H9 (cell line): ENCODE measurements at regions not wholly inside any gene's neighbourhood (a gene's known extent, or its start where the extent isn't known, plus 50 kb on each side); places are given as distances from the start of the nearest gene placed in this dataset.

Experiments used
- DNase-seq: peaks from one replicate; pipeline ENCODE4 v3.0.0-alpha.2; 2017
- H2AFZ ChIP-seq: one replicate; pipeline ENCODE4 v1.6.1; 2013; ENCODE audit warnings: mild to moderate bottlenecking, low read length, control low read depth, moderate library complexity
- H2AK5ac ChIP-seq: 2 replicates; pipeline ENCODE4 v1.6.1; 2013; ENCODE audit warnings: low read length, control low read depth, mixed read lengths; ENCODE audit not compliant: insufficient read length
- H2BK120ac ChIP-seq: one replicate; pipeline ENCODE4 v1.6.1; 2013; ENCODE audit warnings: low read depth, mild to moderate bottlenecking, low read length, control low read depth, inconsistent platforms; ENCODE audit not compliant: poor library complexity, severe bottlenecking
- H2BK12ac ChIP-seq: 2 replicates; pipeline ENCODE4 v1.6.1; 2013; ENCODE audit warnings: low read length, control low read depth, mixed read lengths, low read depth; ENCODE audit not compliant: insufficient read length
- H2BK15ac ChIP-seq: 2 replicates; pipeline ENCODE4 v1.6.1; 2013; ENCODE audit warnings: low read depth, low read length, control low read depth
- H2BK20ac ChIP-seq: one replicate; pipeline ENCODE4 v1.6.1; 2013; ENCODE audit warnings: low read depth, mild to moderate bottlenecking, low read length, control low read depth, inconsistent platforms; ENCODE audit not compliant: poor library complexity, severe bottlenecking
- H2BK5ac ChIP-seq: 2 replicates; pipeline ENCODE4 v1.6.1; 2013; ENCODE audit warnings: low read length, control low read depth, mixed read lengths; ENCODE audit not compliant: insufficient read length
- H3K14ac ChIP-seq: 2 replicates; pipeline ENCODE4 v1.6.1; 2013; ENCODE audit warnings: low read length, control low read depth; ENCODE audit not compliant: insufficient read depth
- H3K18ac ChIP-seq: 2 replicates; pipeline ENCODE4 v1.6.1; 2013; ENCODE audit warnings: low read depth, mild to moderate bottlenecking, mixed read lengths, low read length, control low read depth; ENCODE audit not compliant: insufficient read length
- H3K23ac ChIP-seq: 2 replicates; pipeline ENCODE4 v1.6.1; 2013; ENCODE audit warnings: low read length, control low read depth, mixed read lengths, low read depth; ENCODE audit not compliant: insufficient read length
- H3K23me2 ChIP-seq: 2 replicates; pipeline ENCODE4 v1.6.1; 2013; ENCODE audit warnings: low read depth, mild to moderate bottlenecking, mixed read lengths, low read length, control low read depth; ENCODE audit not compliant: insufficient read length, poor library complexity, severe bottlenecking
- H3K27ac ChIP-seq: 2 replicates; pipeline ENCODE4 v1.5.1; 2013; ENCODE audit warnings: low read length, control low read depth, mixed read lengths, low read depth; ENCODE audit not compliant: insufficient read length
- H3K27me3 ChIP-seq: 2 replicates; pipeline ENCODE4 v1.6.1; 2013; ENCODE audit warnings: low read length, control low read depth, inconsistent platforms; ENCODE audit not compliant: insufficient read depth
- H3K4ac ChIP-seq: 2 replicates; pipeline ENCODE4 v1.6.1; 2013; ENCODE audit warnings: low read depth, mild to moderate bottlenecking, control low read depth, inconsistent platforms, low read length, moderate library complexity
- H3K4me1 ChIP-seq: 2 replicates; pipeline ENCODE4 v1.6.1; 2013; ENCODE audit warnings: low read length, control low read depth, inconsistent platforms; ENCODE audit not compliant: insufficient read depth
- H3K4me2 ChIP-seq: 2 replicates; pipeline ENCODE4 v1.6.1; 2013; ENCODE audit warnings: low read length, control low read depth, mixed read lengths; ENCODE audit not compliant: insufficient read length, insufficient read depth
- H3K56ac ChIP-seq: 2 replicates; pipeline ENCODE4 v1.6.1; 2013; ENCODE audit warnings: low read depth, mild to moderate bottlenecking, mixed read lengths, low read length, control low read depth; ENCODE audit not compliant: insufficient read length
- H3K79me1 ChIP-seq: 2 replicates; pipeline ENCODE4 v1.6.1; 2013; ENCODE audit warnings: low read depth, mild to moderate bottlenecking, moderate library complexity, low read length, control low read depth, inconsistent platforms; ENCODE audit not compliant: insufficient read depth, poor library complexity, severe bottlenecking
- H3K79me2 ChIP-seq: 2 replicates; pipeline ENCODE4 v1.6.1; 2013; ENCODE audit warnings: low read length, control low read depth, inconsistent platforms; ENCODE audit not compliant: insufficient read depth
- H3K9ac ChIP-seq: 2 replicates; pipeline ENCODE4 v1.6.1; 2013; ENCODE audit warnings: low read length, control low read depth, mixed read lengths; ENCODE audit not compliant: insufficient read length; ENCODE audit errors: extremely low read depth
- H3K9me3 ChIP-seq: one replicate; pipeline ENCODE4 v1.6.1; 2013; ENCODE audit warnings: low read depth, low read length, inconsistent platforms; ENCODE audit not compliant: control insufficient read depth
- H3T11ph ChIP-seq: one replicate; pipeline ENCODE4 v1.6.1; 2013; ENCODE audit warnings: mild to moderate bottlenecking, low read length, control low read depth, inconsistent platforms
- H4K20me1 ChIP-seq: one replicate; pipeline ENCODE4 v1.6.1; 2013; ENCODE audit not compliant: control insufficient read depth, insufficient read length, insufficient read depth
- H4K5ac ChIP-seq: 2 replicates; pipeline ENCODE4 v1.6.1; 2013; ENCODE audit warnings: low read depth, mild to moderate bottlenecking, mixed read lengths, low read length, control low read depth; ENCODE audit not compliant: insufficient read length
- H4K8ac ChIP-seq: replicated peaks from 2 replicates; pipeline ENCODE4 v1.6.1; 2013; ENCODE audit warnings: low read length, control low read depth, mixed read lengths, low read depth; ENCODE audit not compliant: insufficient read length
- H4K91ac ChIP-seq: 2 replicates; pipeline ENCODE4 v1.6.1; 2013; ENCODE audit warnings: low read depth, mild to moderate bottlenecking, moderate library complexity, mixed read lengths, low read length, control low read depth; ENCODE audit not compliant: insufficient read length
- H3K27ac Mint-ChIP-seq, 3 experiments: 2 replicates in 2 of 3; 3 replicates in 1 of 3; pipeline ENCODE4 v1.8.0; 2020 to 2021; ENCODE audit warnings: mixed read lengths in 3 of 3, mild to moderate bottlenecking in 1 of 3, moderate library complexity in 1 of 3
- H3K27me3 Mint-ChIP-seq: 2 replicates; pipeline ENCODE4 v1.8.0; 2021; ENCODE audit warnings: low read depth, mild to moderate bottlenecking, moderate library complexity, mixed read lengths
- H3K36me3 Mint-ChIP-seq, 3 experiments: 2 replicates in 2 of 3; 3 replicates in 1 of 3; pipeline ENCODE4 v1.8.0; 2020 to 2021; ENCODE audit warnings: low read depth in 3 of 3, mixed read lengths in 3 of 3; ENCODE audit not compliant: insufficient read depth in 1 of 3
- H3K4me1 Mint-ChIP-seq, 2 experiments: 2 replicates each; pipeline ENCODE4 v1.8.0; 2020; ENCODE audit warnings: mixed read lengths in 2 of 2
- H3K4me3 Mint-ChIP-seq, 2 experiments: 2 replicates in 1 of 2; 3 replicates in 1 of 2; pipeline ENCODE4 v1.8.0; 2020 to 2021; ENCODE audit warnings: mild to moderate bottlenecking in 2 of 2, mixed read lengths in 2 of 2, moderate library complexity in 1 of 2
- H3K9me3 Mint-ChIP-seq, 2 experiments: 2 replicates in 1 of 2; 3 replicates in 1 of 2; pipeline ENCODE4 v1.8.0; 2020; ENCODE audit warnings: mild to moderate bottlenecking in 2 of 2, mixed read lengths in 2 of 2, moderate library complexity in 1 of 2
- CTCF ChIP-seq: fragments of 200-600 bp; sonication (generic); conservative IDR thresholded peaks from 3 replicates; pipeline ENCODE4 v1.8.0; 2021; ENCODE audit warnings: antibody characterized with exemption, mild to moderate bottlenecking
- WGBS: extraction: QIAGEN DNeasy Blood & Tissue Kit; methylation state at CpG from one replicate; pipeline ENCODE4 v1.1.7; 2013; ENCODE audit warnings: missing lambda C conversion rate, low lambda C conversion rate, mixed read lengths; ENCODE audit not compliant: insufficient read length; ENCODE audit errors: extremely low coverage; 5-methylcytosine and 5-hydroxymethylcytosine counted together

DNA sequence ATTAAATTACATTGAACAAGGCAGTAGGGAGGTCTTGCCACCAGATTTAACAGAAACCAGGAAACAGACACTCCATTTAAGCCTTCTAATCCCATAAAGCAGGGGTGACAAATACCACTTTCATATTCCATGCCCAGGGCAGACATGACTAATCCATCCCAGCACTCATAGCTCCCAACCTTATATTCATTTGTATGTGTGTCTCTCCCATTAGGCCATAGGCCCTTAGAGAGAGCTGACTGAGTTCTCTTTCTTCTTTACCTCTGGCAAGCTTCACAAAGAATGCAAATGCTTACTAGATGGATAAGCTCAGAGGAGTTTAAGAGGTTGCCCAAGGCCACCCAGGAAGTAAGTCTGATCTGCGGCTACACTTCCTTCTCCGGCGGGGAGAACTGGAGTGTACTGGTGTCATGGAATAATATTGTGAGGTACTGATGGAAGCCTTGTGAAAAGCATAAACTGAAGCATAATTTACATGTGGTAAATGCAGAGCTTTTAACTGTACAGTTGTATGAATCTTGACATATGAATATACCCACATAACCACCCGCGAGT lies 239.7 kb upstream of the HABP2 start:
- Histone ChIP-seq H3K4me1 (no peaks in the 10 kb centered on the region), H2BK120ac (no peak overlapping the region), H3T11ph (no peak overlapping the region), H3K79me1 (no peaks in the 10 kb centered on the region), H4K91ac (no peak overlapping the region), H3K79me2 (no peaks in the 10 kb centered on the region), H3K9me3 (no peaks in the 10 kb centered on the region), H3K18ac (no peak overlapping the region), H3K27me3 (no peaks in the 10 kb centered on the region), H4K8ac (no peak overlapping the region), H3K23ac (no peak overlapping the region), H2BK20ac (no peak overlapping the region), H2AFZ (no peak overlapping the region), H3K9ac (no peak overlapping the region), H2AK5ac (no peak overlapping the region), H2BK5ac (no peak overlapping the region), H3K4ac (no peak overlapping the region), H4K5ac (no peak overlapping the region), H3K14ac (no peak overlapping the region), H3K27ac (no peak overlapping the region), H3K56ac (no peak overlapping the region), H3K23me2 (no peaks in the 10 kb centered on the region), H2BK15ac (no peak overlapping the region), H3K4me2 (no peak overlapping the region), H4K20me1 (no peaks in the 10 kb centered on the region), H2BK12ac (no peak overlapping the region)
- Mint-ChIP-seq H3K4me1 (peaks cover 19 to 33% of the 10 kb centered on the region in 2 experiments), H3K27ac (no peak overlapping the region), H3K4me3 (no peak overlapping the region), H3K36me3 (no peaks in the 10 kb centered on the region), H3K9me3 (no peaks in the 10 kb centered on the region), H3K27me3 (peaks cover 5% of the 10 kb centered on the region)
- no CpG with 5 or more reads among the region's 5 CpGs for WGBS
- DNase-seq = no peak
- no peak for TF ChIP-seq CTCF
